ENCODE measurements at regions not wholly inside any gene's neighbourhood (a gene's known extent, or its start where the extent isn't known, plus 50 kb on each side); places are given as distances from the start of the nearest gene placed in this dataset.

DNA sequence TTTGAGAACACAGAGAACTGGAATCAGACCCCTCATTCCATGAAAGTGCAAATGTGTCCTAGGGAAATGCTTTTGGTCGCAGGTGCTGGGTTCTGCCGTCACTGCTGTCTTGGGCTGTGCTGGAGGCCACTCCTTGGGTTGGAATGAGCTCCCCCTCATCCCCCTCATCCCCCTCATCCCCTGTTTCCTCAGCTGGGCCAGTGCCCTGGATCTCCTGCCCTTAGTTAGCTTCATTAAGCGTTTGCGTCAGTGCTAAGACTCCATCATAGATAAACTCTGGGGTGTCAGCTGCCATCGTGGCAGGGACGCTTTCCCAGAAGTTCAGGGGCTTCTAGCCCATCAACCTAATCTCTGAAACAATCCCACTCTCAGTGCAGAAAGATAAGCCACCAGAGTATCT is 97.1 kb upstream of the ZNF516 start:
- no peak for TF ChIP-seq POLR2A (IDR thresholded peaks at IDR 0.05; ENCODE audit: low read depth, low read length)
- TF ChIP-seq POLR2AphosphoS5 (IDR thresholded peaks at IDR 0.05; ENCODE audit: low read depth, low read length): no peak
- no peak for TF ChIP-seq TAF1 (IDR thresholded peaks at IDR 0.05; ENCODE audit: borderline replicate concordance, low read depth, low read length)
